ENCODE measurements at regions not wholly inside any gene's neighbourhood (a gene's known extent, or its start where the extent isn't known, plus 50 kb on each side); places are given as distances from the start of the nearest gene placed in this dataset.
A peak's percentile ranks its signal among the peaks of the same experiment; 100 is the strongest.
"Not testable (repeated sequence)": the region's sequence is repeated elsewhere in the genome, so short reads cannot be mapped to it uniquely, and the experiment has no call there.

- Histone ChIP-seq H3K4me3 (ENCODE audit: low read depth, low read length) (no peak overlapping the region), H3K27me3 (replicated peaks) (no peaks in the 10 kb centered on the region), H3K36me3 (replicated peaks) (no peaks in the 10 kb centered on the region), H3K27ac (peak overlapping the region; percentile 85)
- in situ Hi-C loops (cut with HindIII; ENCODE audit: low pct_ligation_motif_present, low sequenced_read_pairs): no loop called here
- TF ChIP-seq CTCF (IDR thresholded peaks at IDR 0.05; ENCODE audit: low read depth, low read length, missing control alignments): no peak
- DNase-seq: no peak
These were observed 131.1 kb downstream of the UTRN start for GRCh38 chr6:144416244-144416643.

DNA sequence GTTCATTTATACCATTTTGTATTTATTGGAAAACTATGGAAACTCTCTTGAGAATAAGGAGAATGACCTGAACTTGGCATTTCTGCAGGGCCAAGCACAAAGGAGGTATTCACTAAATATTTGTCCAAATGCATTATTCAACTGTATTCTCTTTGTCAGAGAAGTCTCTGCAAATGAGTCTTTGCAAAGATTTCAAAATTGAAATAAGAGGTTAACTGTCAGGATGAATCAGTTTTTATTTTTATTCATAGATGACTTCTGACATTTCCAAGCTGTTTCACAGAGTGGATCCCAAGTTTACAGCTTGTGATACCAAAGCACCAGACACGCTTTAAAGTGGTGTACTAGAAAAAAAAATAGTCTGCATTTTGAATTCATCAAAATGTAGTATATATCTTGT is 131.6 kb downstream of the UTRN start:
- Histone ChIP-seq H3K36me3 (replicated peaks) (no peaks in the 10 kb centered on the region), H3K27ac (peak overlapping the region; percentile 85)
- TF ChIP-seq CTCF (IDR thresholded peaks at IDR 0.05; ENCODE audit: low read depth, low read length, missing control alignments): no peak

GRCh38 chr6:144417681-144418080 is 132.5 kb downstream of the UTRN start:
- no peaks in the 10 kb centered on the region for H3K36me3 ChIP-seq (replicated peaks)
- DNase-seq: no peak
- no peak for TF ChIP-seq CTCF (IDR thresholded peaks at IDR 0.05; ENCODE audit: low read depth, low read length, missing control alignments)
- no peaks in the 10 kb centered on the region for H3K27me3 ChIP-seq (replicated peaks)
- in situ Hi-C loops (cut with HindIII; ENCODE audit: low pct_ligation_motif_present, low sequenced_read_pairs): no loop called here
- peak overlapping the region; percentile 85 for H3K27ac ChIP-seq
- no peak overlapping the region for H3K4me3 ChIP-seq (ENCODE audit: low read depth, low read length)

More for the DNA sequence above, 131.6 kb downstream of the UTRN start:
- no peak overlapping the region for H3K4me3 ChIP-seq (ENCODE audit: low read depth, low read length)
- DNase-seq: no peak
- in situ Hi-C loops (cut with HindIII; ENCODE audit: low pct_ligation_motif_present, low sequenced_read_pairs): no loop called here
- no peaks in the 10 kb centered on the region for H3K27me3 ChIP-seq (replicated peaks)

DNA sequence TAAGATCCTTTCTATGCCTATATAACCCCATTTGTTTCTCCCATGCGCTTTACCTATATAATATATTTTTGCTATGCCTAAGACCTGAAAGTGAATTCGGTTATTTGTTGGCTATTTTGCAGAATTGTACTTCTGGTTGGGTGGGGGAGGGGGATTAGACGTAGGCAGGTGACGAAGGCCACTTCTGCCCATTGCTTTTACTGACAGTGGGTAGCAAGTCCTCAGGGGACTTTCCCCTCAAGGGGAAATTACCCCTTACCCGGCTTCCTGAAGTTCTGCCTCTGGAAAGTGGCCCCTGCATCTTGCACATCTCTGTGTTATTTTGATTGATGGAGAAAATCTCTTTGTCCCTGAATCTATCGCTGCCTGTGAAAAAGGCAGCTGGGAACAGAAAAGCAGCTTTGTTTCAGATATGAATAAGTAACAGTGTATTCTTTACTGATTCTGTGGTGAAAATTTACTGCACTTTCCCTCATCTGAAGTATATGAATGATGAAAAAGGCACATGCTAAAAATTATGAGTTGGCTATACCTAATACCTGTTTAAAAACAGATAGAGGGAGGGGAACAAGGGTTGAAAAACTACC is 133.9 kb downstream of the UTRN start:
- in situ Hi-C loops (cut with HindIII; ENCODE audit: low pct_ligation_motif_present, low sequenced_read_pairs): no loop called here
- no peak for TF ChIP-seq CTCF (IDR thresholded peaks at IDR 0.05; ENCODE audit: low read depth, low read length, missing control alignments)
- Histone ChIP-seq H3K27me3 (replicated peaks) (no peaks in the 10 kb centered on the region), H3K36me3 (replicated peaks) (peaks cover under 1% of the 10 kb centered on the region), H3K27ac (no peak overlapping the region), H3K4me3 (ENCODE audit: low read depth, low read length) (no peak overlapping the region)
- no peak for DNase-seq

- no peak for DNase-seq
- TF ChIP-seq CTCF (IDR thresholded peaks at IDR 0.05; ENCODE audit: low read depth, low read length, missing control alignments): no peak
- in situ Hi-C loops (cut with HindIII; ENCODE audit: low pct_ligation_motif_present, low sequenced_read_pairs): no loop called here
- Histone ChIP-seq H3K36me3 (replicated peaks) (peaks cover 7% of the 10 kb centered on the region), H3K4me3 (ENCODE audit: low read depth, low read length) (no peak overlapping the region), H3K27me3 (replicated peaks) (no peaks in the 10 kb centered on the region), H3K27ac (no peak overlapping the region)
These were observed 138.0 kb downstream of the UTRN start for GRCh38 chr6:144423167-144423566.

GRCh38 chr6:144429753-144430152 is 144.6 kb downstream of the UTRN start:
- DNase-seq: no peak
- Histone ChIP-seq H3K27me3 (replicated peaks) (no peaks in the 10 kb centered on the region), H3K4me3 (ENCODE audit: low read depth, low read length) (no peak overlapping the region), H3K27ac (no peak overlapping the region), H3K36me3 (replicated peaks) (peaks cover 9% of the 10 kb centered on the region)
- in situ Hi-C loops (cut with HindIII; ENCODE audit: low pct_ligation_motif_present, low sequenced_read_pairs): no loop called here
- TF ChIP-seq CTCF (IDR thresholded peaks at IDR 0.05; ENCODE audit: low read depth, low read length, missing control alignments): no peak

DNA sequence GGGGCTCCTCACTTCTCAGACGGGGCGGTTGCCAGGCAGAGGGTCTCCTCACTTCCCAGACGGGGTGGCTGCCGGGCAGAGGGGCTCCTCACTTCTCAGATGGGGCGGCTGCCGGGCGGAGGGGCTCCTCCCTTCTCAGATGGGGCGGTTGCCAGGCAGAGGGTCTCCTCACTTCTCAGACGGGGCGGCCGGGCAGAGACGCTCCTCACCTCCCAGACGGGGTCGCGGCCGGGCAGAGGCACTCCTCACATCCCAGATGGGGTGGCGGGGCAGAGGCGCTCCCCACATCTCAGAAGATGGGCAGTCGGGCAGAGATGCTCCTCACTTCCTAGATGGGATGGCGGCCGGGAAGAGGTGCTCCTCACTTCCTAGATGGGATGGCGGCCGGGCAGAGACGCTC is 148.3 kb downstream of the UTRN start:
- peaks cover 15% of the 10 kb centered on the region for H3K36me3 ChIP-seq (replicated peaks)
- DNase-seq; H3K27ac ChIP-seq; in situ Hi-C loops (cut with HindIII; ENCODE audit: low pct_ligation_motif_present, low sequenced_read_pairs); H3K27me3 ChIP-seq (replicated peaks); H3K4me3 ChIP-seq (ENCODE audit: low read depth, low read length): not testable (repeated sequence)

Data from brain microvascular endothelial cell (primary cell).